GM19468 (cell line): ENCODE measurements at regions not wholly inside any gene's neighbourhood (a gene's known extent, or its start where the extent isn't known, plus 50 kb on each side); places are given as distances from the start of the nearest gene placed in this dataset.
"Not testable (repeated sequence)": the region's sequence is repeated elsewhere in the genome, so short reads cannot be mapped to it uniquely, and the experiment has no call there.

ENCODE experiments used
- ATAC-seq: cut with Tn5 transposase; IDR thresholded peaks from one replicate; pipeline ENCODE4 v1.9.1; 2021; ENCODE audit warnings: mild to moderate bottlenecking, moderate library complexity, moderate number of reproducible peaks; ENCODE audit not compliant: unreplicated experiment; ENCODE audit errors: extremely low read depth

- no peak for ATAC-seq
Measured at GRCh38 chr9:22170556-22170955, 161.5 kb upstream of the CDKN2B start.

GRCh38 chr9:22170990-22171670, 162.0 kb upstream of the CDKN2B start:
- ATAC-seq = no peak

GRCh38 chr9:22171691-22172090, 162.6 kb upstream of the CDKN2B start:
- ATAC-seq = no peak

GRCh38 chr9:22173908-22174307, 164.8 kb upstream of the CDKN2B start:
- no peak for ATAC-seq

- ATAC-seq = no peak
Measured at GRCh38 chr9:22175972-22176545, 167.0 kb upstream of the CDKN2B start.

GRCh38 chr9:22181021-22181420, 171.9 kb upstream of the CDKN2B start:
- not testable (repeated sequence) for ATAC-seq

GRCh38 chr9:22189471-22189870, 180.4 kb upstream of the CDKN2B start:
- no peak for ATAC-seq

GRCh38 chr9:22197000-22197399, 187.9 kb upstream of the CDKN2B start:
- ATAC-seq = peak; percentile 70

GRCh38 chr9:22198681-22199080, 189.6 kb upstream of the CDKN2B start:
- no peak for ATAC-seq

- no peak for ATAC-seq
Measured at GRCh38 chr9:22201256-22201655, 192.2 kb upstream of the CDKN2B start.

GRCh38 chr9:22203371-22204138, 194.4 kb upstream of the CDKN2B start:
- ATAC-seq = no peak

- no peak for ATAC-seq
Measured at GRCh38 chr9:22204240-22204639, 195.1 kb upstream of the CDKN2B start.

- no peak for ATAC-seq
Measured at GRCh38 chr9:22206833-22207232, 197.7 kb upstream of the CDKN2B start.

GRCh38 chr9:22208846-22209585, 199.9 kb upstream of the CDKN2B start:
- ATAC-seq = no peak

GRCh38 chr9:22210262-22210661, 201.2 kb upstream of the CDKN2B start:
- no peak for ATAC-seq

- no peak for ATAC-seq
Measured at GRCh38 chr9:22210936-22211335, 201.8 kb upstream of the CDKN2B start.

- no peak for ATAC-seq
Measured at GRCh38 chr9:22211588-22212360, 202.7 kb upstream of the CDKN2B start.

- ATAC-seq = no peak
Measured at GRCh38 chr9:22214021-22214420, 204.9 kb upstream of the CDKN2B start.

- ATAC-seq = no peak
Measured at GRCh38 chr9:22214497-22215031, 205.5 kb upstream of the CDKN2B start.

GRCh38 chr9:22215521-22215920, 206.4 kb upstream of the CDKN2B start:
- ATAC-seq = no peak
